ENCODE measurements at regions not wholly inside any gene's neighbourhood (a gene's known extent, or its start where the extent isn't known, plus 50 kb on each side); places are given as distances from the start of the nearest gene placed in this dataset.
A peak's percentile ranks its signal among the peaks of the same experiment; 100 is the strongest.

- no peak overlapping the region for H3K4me3 ChIP-seq
- no peaks in the 10 kb centered on the region for H3K27me3 ChIP-seq
- TF ChIP-seq POLR2A (IDR thresholded peaks at IDR 0.05) (no peak), POLR2AphosphoS5 (IDR thresholded peaks at IDR 0.05) (no peak), EP300 (IDR thresholded peaks at IDR 0.05) (no peak)
- TF ChIP-seq, protein P1, sequence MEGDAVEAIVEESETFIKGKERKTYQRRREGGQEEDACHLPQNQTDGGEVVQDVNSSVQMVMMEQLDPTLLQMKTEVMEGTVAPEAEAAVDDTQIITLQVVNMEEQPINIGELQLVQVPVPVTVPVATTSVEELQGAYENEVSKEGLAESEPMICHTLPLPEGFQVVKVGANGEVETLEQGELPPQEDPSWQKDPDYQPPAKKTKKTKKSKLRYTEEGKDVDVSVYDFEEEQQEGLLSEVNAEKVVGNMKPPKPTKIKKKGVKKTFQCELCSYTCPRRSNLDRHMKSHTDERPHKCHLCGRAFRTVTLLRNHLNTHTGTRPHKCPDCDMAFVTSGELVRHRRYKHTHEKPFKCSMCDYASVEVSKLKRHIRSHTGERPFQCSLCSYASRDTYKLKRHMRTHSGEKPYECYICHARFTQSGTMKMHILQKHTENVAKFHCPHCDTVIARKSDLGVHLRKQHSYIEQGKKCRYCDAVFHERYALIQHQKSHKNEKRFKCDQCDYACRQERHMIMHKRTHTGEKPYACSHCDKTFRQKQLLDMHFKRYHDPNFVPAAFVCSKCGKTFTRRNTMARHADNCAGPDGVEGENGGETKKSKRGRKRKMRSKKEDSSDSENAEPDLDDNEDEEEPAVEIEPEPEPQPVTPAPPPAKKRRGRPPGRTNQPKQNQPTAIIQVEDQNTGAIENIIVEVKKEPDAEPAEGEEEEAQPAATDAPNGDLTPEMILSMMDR (IDR thresholded peaks at IDR 0.05), result no peak
- no peak overlapping the region for H3K27ac ChIP-seq
- 57 to 75% (median 59%) methylated on average over 6 of the region's 6 CpGs for WGBS, 5 donors
- no peaks in the 10 kb centered on the region for H3K36me3 ChIP-seq
- intact Hi-C loops (cut with DNase I; ENCODE audit: low total_unique reads), result no loop called here
- DNase-seq, result no peak
- no peaks in the 10 kb centered on the region for H3K9me3 ChIP-seq
- peaks cover 0 to 20% (median 8%) of the 10 kb centered on the region in 4 donors for H3K4me1 ChIP-seq
Measured at GRCh38 chr10:91033324-91033950, 112.5 kb upstream of the ANKRD1 start.

DNA sequence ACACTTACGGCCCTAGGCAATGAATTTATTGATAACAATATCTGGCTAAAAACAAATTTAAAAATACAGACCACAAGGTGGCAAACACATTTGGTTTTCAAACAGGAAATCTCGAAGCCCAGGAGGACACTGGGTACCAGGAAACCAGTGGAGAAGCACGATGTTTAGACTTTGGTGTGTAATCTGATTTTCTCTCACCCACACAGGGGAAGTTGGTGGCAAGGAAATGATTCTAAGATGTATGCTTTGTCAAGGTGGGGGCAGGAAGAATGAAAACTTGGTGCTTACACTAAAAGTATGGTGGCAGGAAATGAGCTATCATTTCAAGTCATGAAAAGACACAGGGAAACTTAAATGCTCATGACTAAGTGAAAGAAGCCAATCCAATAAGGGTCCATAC, 113.2 kb upstream of the ANKRD1 start:
- WGBS, 5 donors, result 30 to 64% (median 33%) methylated on average over 3 of the region's 3 CpGs
- TF ChIP-seq POLR2A (IDR thresholded peaks at IDR 0.05) (no peak), POLR2AphosphoS5 (IDR thresholded peaks at IDR 0.05) (no peak), EP300 (IDR thresholded peaks at IDR 0.05) (no peak)
- TF ChIP-seq, protein P1 (IDR thresholded peaks at IDR 0.05), result no peak
- H3K27ac ChIP-seq, result no peak overlapping the region

GRCh38 chr10:91034494-91035159, 113.7 kb upstream of the ANKRD1 start:
- Histone ChIP-seq H3K4me1 (peaks cover 0 to 20% (median 8%) of the 10 kb centered on the region in 4 donors), H3K27me3 (no peaks in the 10 kb centered on the region), H3K36me3 (no peaks in the 10 kb centered on the region), H3K4me3 (no peak overlapping the region), H3K9me3 (no peaks in the 10 kb centered on the region), H3K27ac (peak overlapping the region in 1 of 5 donors; percentile 38)
- WGBS, 5 donors, result 25 to 35% (median 31%) methylated on average over 9 of the region's 9 CpGs
- DNase-seq, result peak; percentile 33 to 78
- intact Hi-C loops (cut with DNase I; ENCODE audit: low total_unique reads), result no loop called here
- TF ChIP-seq POLR2A (IDR thresholded peaks at IDR 0.05), result no peak
- TF ChIP-seq POLR2AphosphoS5 (IDR thresholded peaks at IDR 0.05), result peak in 1 of 3 donors; percentile 20

More for the DNA sequence above, 113.2 kb upstream of the ANKRD1 start:
- H3K36me3 ChIP-seq, result no peaks in the 10 kb centered on the region
- intact Hi-C loops (cut with DNase I; ENCODE audit: low total_unique reads), result no loop called here
- H3K27me3 ChIP-seq, result no peaks in the 10 kb centered on the region
- DNase-seq, result peak in 1 of 2 donors; percentile 32
- H3K4me3 ChIP-seq, result no peak overlapping the region
- peaks cover 0 to 20% (median 8%) of the 10 kb centered on the region in 4 donors for H3K4me1 ChIP-seq
- no peaks in the 10 kb centered on the region for H3K9me3 ChIP-seq

DNA sequence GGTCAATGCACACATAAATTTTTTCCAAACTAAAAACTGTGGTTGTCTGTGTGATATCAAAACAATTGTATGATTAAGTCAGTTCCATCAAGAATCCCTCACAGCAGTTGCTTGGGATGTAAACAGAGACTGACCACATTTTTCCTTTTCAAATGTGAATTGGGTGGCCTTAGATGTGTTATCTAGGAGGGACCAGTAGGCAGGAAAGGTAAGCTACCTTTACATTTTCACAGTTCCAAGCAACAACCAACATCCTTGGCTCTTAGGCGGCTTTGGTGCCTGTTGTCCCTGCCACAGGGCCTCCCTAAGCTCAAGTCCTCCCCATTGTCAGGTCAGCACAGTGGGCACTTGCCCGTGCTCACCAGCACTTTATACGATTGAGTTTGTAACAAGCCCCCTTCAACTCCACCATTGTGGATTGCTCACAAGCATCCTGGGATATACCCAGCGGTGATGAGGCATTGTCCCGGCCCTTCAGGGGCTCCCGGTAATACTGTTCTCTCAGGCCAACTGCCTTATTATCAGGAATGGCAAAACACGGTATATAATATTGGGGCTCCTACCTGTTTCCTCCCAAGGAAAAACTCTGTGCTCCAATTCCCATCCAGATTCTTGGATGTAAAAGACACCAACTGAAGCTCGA, 114.9 kb upstream of the ANKRD1 start:
- DNase-seq, result no peak
- no peaks in the 10 kb centered on the region for H3K27me3 ChIP-seq
- peak overlapping the region in 1 of 5 donors; percentile 38 for H3K27ac ChIP-seq
- no peaks in the 10 kb centered on the region for H3K36me3 ChIP-seq
- intact Hi-C loops (cut with DNase I; ENCODE audit: low total_unique reads), result no loop called here
- H3K4me1 ChIP-seq, result peaks cover 0 to 20% (median 8%) of the 10 kb centered on the region in 4 donors
- H3K4me3 ChIP-seq, result no peak overlapping the region
- H3K9me3 ChIP-seq, result no peaks in the 10 kb centered on the region
- 77 to 92% (median 80%) methylated on average over 8 of the region's 8 CpGs for WGBS, 5 donors
- TF ChIP-seq EP300 (IDR thresholded peaks at IDR 0.05), result no peak
- no peak for TF ChIP-seq POLR2AphosphoS5 (IDR thresholded peaks at IDR 0.05)
- TF ChIP-seq POLR2A (IDR thresholded peaks at IDR 0.05), result no peak
- TF ChIP-seq, protein P1 (IDR thresholded peaks at IDR 0.05), result no peak
